BLaER1 treated with 17β-estradiol and CSF1 and Interleukin-3, amounts not matched to agents 10 nM and 100 nM (cell line): ENCODE measurements at regions not wholly inside any gene's neighbourhood (a gene's known extent, or its start where the extent isn't known, plus 50 kb on each side); places are given as distances from the start of the nearest gene placed in this dataset.
"Not testable (repeated sequence)": the region's sequence is repeated elsewhere in the genome, so short reads cannot be mapped to it uniquely, and the experiment has no call there.

ENCODE experiments used
- H3K27ac ChIP-seq, 11 experiments: shearing (Covaris generic); formaldehyde crosslinking; 2 replicates each; pipeline ENCODE4 v1.8.1; 2022
- H3K27me3 ChIP-seq, 11 experiments: shearing (Covaris generic); formaldehyde crosslinking; 2 replicates each; pipeline ENCODE4 v1.8.1; 2022
- H3K36me3 ChIP-seq, 11 experiments: shearing (Covaris generic); formaldehyde crosslinking; 2 replicates each; pipeline ENCODE4 v1.8.1; 2022
- H3K4me1 ChIP-seq, 10 experiments: shearing (Covaris generic); formaldehyde crosslinking; 2 replicates each; pipeline ENCODE4 v1.8.1; 2022
- H3K4me2 ChIP-seq, 11 experiments: shearing (Covaris generic); formaldehyde crosslinking; 2 replicates each; pipeline ENCODE4 v1.8.1; 2022
- H3K4me3 ChIP-seq, 10 experiments: shearing (Covaris generic); formaldehyde crosslinking; 2 replicates each; pipeline ENCODE4 v1.8.1; 2022
- H3K9ac ChIP-seq, 11 experiments: shearing (Covaris generic); formaldehyde crosslinking; 2 replicates each; pipeline ENCODE4 v1.8.1; 2022
- H3K9me3 ChIP-seq, 11 experiments: shearing (Covaris generic); formaldehyde crosslinking; replicated peaks in 1 of 11; 2 replicates each; pipeline ENCODE4 v1.8.1; 2022
- H4K20me1 ChIP-seq, 11 experiments: shearing (Covaris generic); formaldehyde crosslinking; 2 replicates each; pipeline ENCODE4 v1.8.1; 2022
- Cebpa-rat ChIP-seq, 11 experiments: shearing (Covaris generic); IDR thresholded peaks; 2 replicates each; pipeline ENCODE4 v1.8.1; 2022

DNA sequence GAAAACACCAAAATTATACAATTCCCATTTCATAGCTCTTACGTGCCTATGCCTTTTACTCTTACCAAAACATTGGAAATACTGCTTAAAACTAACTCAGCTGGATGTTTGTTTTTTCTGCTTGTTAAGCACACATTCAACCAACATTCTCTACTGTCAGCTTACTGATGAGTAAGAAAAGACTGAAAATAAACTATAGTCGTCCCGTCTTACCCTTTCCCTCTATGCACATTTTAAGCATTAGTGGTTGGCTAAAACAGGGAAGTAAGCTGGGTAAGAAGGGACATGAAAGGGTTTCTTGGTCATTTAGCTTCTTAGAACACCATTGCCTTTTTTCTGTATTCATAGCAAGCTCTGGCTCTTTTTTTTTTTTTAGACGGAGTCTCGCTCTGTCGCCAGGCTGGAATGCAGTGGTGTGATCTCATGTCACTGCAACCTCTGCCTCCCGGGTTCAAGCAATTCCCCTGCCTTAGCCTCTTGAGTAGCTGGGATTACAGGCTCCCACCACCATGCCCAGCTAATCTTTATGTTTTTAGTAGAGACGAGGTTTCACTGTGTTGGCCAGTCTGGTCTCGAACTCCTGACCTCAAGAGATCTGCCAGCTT is 232.1 kb upstream of the PCSK5 start:
- Histone ChIP-seq H3K27me3 (no peaks in the 10 kb centered on the region), H3K4me2 (no peak overlapping the region), H3K27ac (no peak overlapping the region), H3K4me1 (no peaks in the 10 kb centered on the region), H4K20me1 (no peaks in the 10 kb centered on the region), H3K36me3 (no peaks in the 10 kb centered on the region), H3K4me3 (no peak overlapping the region), H3K9me3 (no peaks in the 10 kb centered on the region; a peak in 1 of 22 replicates), H3K9ac (no peak overlapping the region)
- TF ChIP-seq Cebpa-rat (IDR thresholded peaks at IDR 0.05): no peak

DNA sequence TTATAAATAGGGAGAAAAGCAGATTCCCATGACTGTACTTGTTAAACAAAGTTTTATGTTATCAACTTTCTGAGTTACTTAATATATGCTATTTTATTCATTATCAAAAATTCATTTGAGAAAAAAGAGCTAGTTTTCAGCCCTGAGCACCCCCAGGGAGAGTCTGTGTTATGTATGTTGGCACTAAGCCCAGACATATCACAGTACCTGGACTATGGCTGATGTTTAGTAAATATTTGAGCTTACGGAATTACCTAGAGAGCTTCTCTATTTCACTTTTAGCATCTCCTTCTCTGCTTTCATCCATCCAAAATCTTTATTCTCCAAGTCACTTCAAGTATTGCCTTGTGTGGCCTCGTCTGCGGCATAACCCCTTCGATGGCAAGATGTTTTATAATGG is 225.9 kb upstream of the PCSK5 start:
- H3K9ac ChIP-seq: no peak overlapping the region
- TF ChIP-seq Cebpa-rat (IDR thresholded peaks at IDR 0.05): no peak
- H3K4me3 ChIP-seq: no peak overlapping the region
- no peak overlapping the region for H3K4me2 ChIP-seq
- H4K20me1 ChIP-seq: no peaks in the 10 kb centered on the region; a peak in 1 of 22 replicates
- no peaks in the 10 kb centered on the region for H3K27me3 ChIP-seq
- H3K36me3 ChIP-seq: no peaks in the 10 kb centered on the region
- H3K9me3 ChIP-seq: no peaks in the 10 kb centered on the region
- no peaks in the 10 kb centered on the region for H3K4me1 ChIP-seq
- no peak overlapping the region for H3K27ac ChIP-seq

DNA sequence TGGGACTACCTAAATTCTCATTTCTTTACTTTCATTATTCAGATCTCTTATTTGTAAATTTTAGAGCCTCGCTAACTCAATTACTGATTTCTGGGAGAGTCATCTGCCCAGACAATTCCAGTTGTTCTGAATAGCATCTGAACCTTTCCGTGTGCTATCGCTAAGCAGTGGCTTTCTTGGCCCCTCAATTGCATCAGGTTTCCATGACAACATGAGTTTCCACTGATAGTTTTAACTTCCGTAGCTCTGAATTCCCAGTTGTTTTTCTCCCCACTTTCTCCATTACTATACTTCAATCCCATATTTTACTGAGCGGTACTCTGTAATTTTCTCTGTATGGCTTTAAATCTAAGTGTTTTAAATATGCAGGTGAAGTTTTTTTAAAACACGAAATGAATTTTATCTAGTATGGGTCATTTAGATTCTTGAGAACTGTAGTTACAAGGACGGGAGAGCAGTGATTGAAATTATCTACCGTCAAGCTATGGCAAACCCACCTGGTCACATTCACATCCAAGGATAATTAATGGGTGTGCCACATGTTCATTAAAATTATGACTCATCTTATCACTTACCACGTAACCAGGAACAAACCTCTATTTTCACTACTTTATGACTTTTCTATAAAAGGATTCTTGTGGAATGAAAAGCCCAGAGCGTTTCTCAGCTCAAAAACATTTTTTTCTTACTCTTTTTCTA is 223.5 kb upstream of the PCSK5 start:
- no peaks in the 10 kb centered on the region for H3K9me3 ChIP-seq
- H3K9ac ChIP-seq: no peak overlapping the region
- no peaks in the 10 kb centered on the region for H3K27me3 ChIP-seq
- H3K4me2 ChIP-seq: no peak overlapping the region
- H3K4me3 ChIP-seq: no peak overlapping the region
- peaks cover 5 to 13% (median 8%) of the 10 kb centered on the region in 10 experiments; a peak in 13 of 20 replicates for H3K4me1 ChIP-seq
- no peaks in the 10 kb centered on the region; a peak in 1 of 22 replicates for H4K20me1 ChIP-seq
- H3K36me3 ChIP-seq: no peaks in the 10 kb centered on the region
- TF ChIP-seq Cebpa-rat (IDR thresholded peaks at IDR 0.05): no peak
- H3K27ac ChIP-seq: no peak overlapping the region

DNA sequence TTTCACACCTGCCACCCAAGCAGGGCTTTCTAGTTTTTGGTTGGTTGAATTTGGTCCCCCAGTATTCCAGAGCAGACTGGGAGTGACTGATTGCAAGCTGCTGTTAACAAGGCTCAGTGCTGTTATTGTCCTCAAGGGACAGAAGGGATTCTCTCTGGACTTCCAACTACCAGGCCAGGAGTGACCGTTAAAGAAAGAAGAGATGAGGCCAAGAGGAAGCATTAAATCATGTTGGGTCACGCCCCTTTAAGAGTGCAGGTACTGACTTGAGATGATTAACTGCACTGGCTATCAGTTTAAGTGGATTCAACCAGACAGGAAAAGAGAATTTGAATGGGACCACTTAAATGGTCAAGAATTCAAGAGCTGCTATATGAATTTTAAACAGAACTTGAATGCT is 220.8 kb upstream of the PCSK5 start:
- TF ChIP-seq Cebpa-rat (IDR thresholded peaks at IDR 0.05): no peak
- Histone ChIP-seq H3K27ac (no peak overlapping the region), H3K27me3 (no peaks in the 10 kb centered on the region), H3K36me3 (no peaks in the 10 kb centered on the region), H3K9me3 (peaks cover 7 to 13% (median 10%) of the 10 kb centered on the region in 11 experiments), H3K4me3 (no peak overlapping the region), H3K4me2 (no peak overlapping the region), H4K20me1 (no peaks in the 10 kb centered on the region; a peak in 1 of 22 replicates), H3K9ac (no peak overlapping the region), H3K4me1 (peaks cover 5 to 20% (median 8%) of the 10 kb centered on the region in 10 experiments; a peak in 13 of 20 replicates)

DNA sequence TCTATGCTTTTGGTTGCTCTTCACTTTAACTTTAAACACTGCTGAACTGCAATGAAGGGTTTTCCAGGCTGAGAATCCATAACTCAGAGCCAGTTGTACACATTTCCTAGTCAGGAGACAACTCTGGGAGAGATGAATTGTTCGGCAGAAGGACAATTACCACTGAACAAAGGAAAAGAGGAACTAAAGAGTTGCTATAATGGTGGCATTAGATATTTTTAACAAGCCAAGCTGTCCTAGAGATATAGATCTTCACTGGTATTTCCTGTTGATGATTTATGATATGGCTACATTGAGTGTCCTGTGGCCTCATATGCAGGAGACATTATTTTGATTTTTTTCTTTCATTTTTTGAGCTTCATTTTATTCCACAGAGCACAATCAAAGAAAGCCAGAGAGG is 219.1 kb upstream of the PCSK5 start:
- no peaks in the 10 kb centered on the region for H3K27me3 ChIP-seq
- peaks cover 5 to 20% (median 8%) of the 10 kb centered on the region in 10 experiments; a peak in 13 of 20 replicates for H3K4me1 ChIP-seq
- no peak overlapping the region for H3K9ac ChIP-seq
- H3K27ac ChIP-seq: peak overlapping the region in 7 of 11 experiments; percentile 13 to 62 (median 38); a peak in 6 of 22 replicates
- no peak for TF ChIP-seq Cebpa-rat (IDR thresholded peaks at IDR 0.05)
- peaks cover 7 to 13% (median 10%) of the 10 kb centered on the region in 11 experiments for H3K9me3 ChIP-seq
- H3K36me3 ChIP-seq: no peaks in the 10 kb centered on the region
- no peaks in the 10 kb centered on the region for H4K20me1 ChIP-seq
- H3K4me3 ChIP-seq: no peak overlapping the region
- peak overlapping the region; percentile 15 to 58 (median 34); a peak in 20 of 22 replicates for H3K4me2 ChIP-seq

DNA sequence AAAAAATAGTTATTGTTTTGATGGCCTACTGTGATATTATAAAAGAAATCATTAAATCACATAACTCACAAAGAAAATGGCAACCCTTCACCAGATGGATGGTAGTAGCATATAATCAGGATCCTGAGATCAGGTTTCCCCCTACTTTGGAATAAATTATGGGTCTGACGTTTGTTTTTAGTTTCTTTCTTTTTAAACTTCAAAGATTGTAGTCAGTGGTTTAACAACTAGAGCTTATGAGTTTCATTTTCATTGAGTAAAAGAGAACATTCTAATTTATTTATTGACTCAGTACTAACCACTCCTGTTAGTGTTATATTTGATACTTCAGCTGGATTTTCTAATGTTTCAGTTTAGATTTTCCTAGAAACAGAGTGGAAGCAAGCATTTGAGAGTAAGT is 218.0 kb upstream of the PCSK5 start:
- Histone ChIP-seq H3K27ac (no peak overlapping the region), H3K9ac (no peak overlapping the region), H3K36me3 (no peaks in the 10 kb centered on the region), H3K4me2 (peak overlapping the region in 1 of 11 experiments; percentile 49; a peak in 2 of 22 replicates), H3K9me3 (peaks cover 7 to 13% (median 10%) of the 10 kb centered on the region in 11 experiments), H4K20me1 (no peaks in the 10 kb centered on the region), H3K4me3 (no peak overlapping the region), H3K4me1 (peaks cover 5 to 20% (median 8%) of the 10 kb centered on the region in 10 experiments; a peak in 13 of 20 replicates), H3K27me3 (no peaks in the 10 kb centered on the region)
- no peak for TF ChIP-seq Cebpa-rat (IDR thresholded peaks at IDR 0.05)

DNA sequence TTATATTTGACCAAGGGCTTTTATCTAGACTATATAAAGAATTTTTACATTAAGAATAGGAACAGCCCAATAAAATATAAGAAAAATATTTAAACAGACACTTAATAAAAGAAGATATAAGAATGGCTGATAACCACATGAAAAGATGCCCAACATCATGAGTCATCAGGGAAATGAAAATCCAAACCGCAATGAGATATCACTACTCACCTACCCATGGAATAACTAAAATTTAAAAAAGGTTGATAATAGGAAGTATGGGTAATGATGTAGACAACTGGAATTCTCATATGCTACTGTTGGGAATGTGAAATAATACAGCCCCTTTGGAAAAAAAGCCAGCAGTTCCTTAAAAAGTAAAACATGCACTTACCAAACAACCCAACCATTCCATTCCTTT is 206.9 kb upstream of the PCSK5 start:
- H3K9me3 ChIP-seq: peaks cover 0 to 12% (median 8%) of the 10 kb centered on the region in 11 experiments; a peak in 11 of 22 replicates
- TF ChIP-seq Cebpa-rat (IDR thresholded peaks at IDR 0.05): no peak

DNA sequence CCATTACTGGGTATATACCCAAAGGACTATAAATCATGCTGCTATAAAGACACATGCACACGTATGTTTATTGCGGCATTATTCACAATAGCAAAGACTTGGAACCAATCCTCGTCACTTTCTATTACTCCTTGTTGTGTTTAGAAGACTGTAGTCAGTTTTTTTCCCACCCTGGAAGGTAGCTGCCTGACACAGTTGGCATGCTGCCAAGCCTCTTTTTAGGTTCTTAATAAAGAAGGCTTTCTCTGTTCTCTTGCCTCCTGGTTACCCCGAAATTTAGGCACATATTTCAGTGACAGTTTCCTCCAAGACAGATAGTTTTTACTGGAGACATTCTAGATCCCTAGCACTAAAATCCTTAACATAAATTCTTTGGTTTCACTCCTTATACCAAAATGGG is 205.4 kb upstream of the PCSK5 start:
- Histone ChIP-seq H3K4me2 (no peak overlapping the region), H3K36me3 (no peaks in the 10 kb centered on the region), H3K27ac (no peak overlapping the region), H3K27me3 (no peaks in the 10 kb centered on the region), H3K9me3 (peaks cover 9 to 22% (median 15%) of the 10 kb centered on the region in 11 experiments; a peak in 18 of 22 replicates), H4K20me1 (no peaks in the 10 kb centered on the region), H3K4me1 (peaks cover 0 to 8% (median 0%) of the 10 kb centered on the region in 10 experiments; a peak in 3 of 20 replicates), H3K9ac (no peak overlapping the region), H3K4me3 (no peak overlapping the region)
- TF ChIP-seq Cebpa-rat (IDR thresholded peaks at IDR 0.05): no peak

More for the DNA sequence above, 206.9 kb upstream of the PCSK5 start:
- Histone ChIP-seq H3K27me3 (no peaks in the 10 kb centered on the region), H4K20me1 (no peaks in the 10 kb centered on the region), H3K4me2 (no peak overlapping the region), H3K4me1 (peaks cover 0 to 8% (median 0%) of the 10 kb centered on the region in 10 experiments; a peak in 2 of 20 replicates), H3K4me3 (no peak overlapping the region), H3K36me3 (no peaks in the 10 kb centered on the region), H3K27ac (no peak overlapping the region), H3K9ac (no peak overlapping the region)

DNA sequence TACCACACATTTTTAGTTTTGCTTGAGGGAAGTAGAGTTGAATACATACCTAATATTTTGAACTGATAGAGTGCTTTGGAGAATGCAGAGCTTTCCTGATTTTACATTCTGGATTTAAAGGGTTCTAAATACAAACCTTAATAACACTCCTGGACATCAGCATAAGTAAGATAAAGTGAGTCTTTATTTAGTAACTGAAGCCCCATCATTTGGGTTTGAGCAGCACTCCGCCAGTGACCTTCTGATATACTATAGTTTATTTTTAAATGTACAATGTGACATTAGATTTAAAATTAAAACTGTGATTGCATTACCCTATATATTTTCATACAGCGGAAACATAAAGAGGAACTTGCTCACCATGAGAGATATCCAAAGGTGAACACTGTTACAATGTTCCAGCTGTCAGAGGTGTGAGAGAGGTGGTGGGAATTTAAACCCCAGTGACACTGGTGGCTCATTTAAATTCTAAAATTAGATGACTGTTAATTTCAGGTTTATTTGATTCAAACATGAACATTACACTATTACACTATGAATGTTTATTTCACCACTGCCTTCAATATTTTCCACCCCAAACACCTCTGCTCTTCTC is 203.0 kb upstream of the PCSK5 start:
- peaks cover 0 to 28% (median 15%) of the 10 kb centered on the region in 10 experiments; a peak in 13 of 20 replicates for H3K4me1 ChIP-seq
- H3K9me3 ChIP-seq: peaks cover 10 to 36% (median 25%) of the 10 kb centered on the region in 11 experiments; a peak in 19 of 22 replicates
- H3K27ac ChIP-seq: no peak overlapping the region
- no peaks in the 10 kb centered on the region for H3K27me3 ChIP-seq
- H3K4me3 ChIP-seq: no peak overlapping the region
- no peak overlapping the region for H3K9ac ChIP-seq
- H3K36me3 ChIP-seq: no peaks in the 10 kb centered on the region
- H4K20me1 ChIP-seq: no peaks in the 10 kb centered on the region
- no peak for TF ChIP-seq Cebpa-rat (IDR thresholded peaks at IDR 0.05)
- H3K4me2 ChIP-seq: no peak overlapping the region; a peak in 1 of 22 replicates

DNA sequence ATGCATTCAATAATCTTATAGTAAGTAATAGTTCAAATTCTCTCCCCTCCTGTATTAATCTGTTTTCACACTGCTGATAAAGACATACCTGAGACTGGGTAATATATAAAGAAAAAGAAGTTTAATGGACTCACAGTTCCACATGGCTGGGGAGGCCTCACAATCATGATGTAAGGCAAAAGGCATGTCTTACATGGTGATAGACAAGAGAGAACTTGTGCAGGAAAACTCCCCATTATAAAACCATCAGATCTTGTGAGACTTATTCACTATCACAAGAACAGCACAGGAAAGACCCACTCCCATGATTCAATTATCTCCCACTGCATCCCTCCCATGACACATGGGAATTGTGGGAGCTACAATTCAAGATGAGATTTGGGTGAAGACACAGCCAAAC is 199.9 kb upstream of the PCSK5 start:
- Histone ChIP-seq H3K9me3 (peaks cover 4 to 30% (median 23%) of the 10 kb centered on the region in 11 experiments; a peak in 18 of 22 replicates), H3K4me2 (peak overlapping the region in 3 of 11 experiments; percentile 63 to 74 (median 65); a peak in 5 of 22 replicates), H3K4me1 (peaks cover 7 to 55% (median 40%) of the 10 kb centered on the region in 10 experiments; a peak in 17 of 20 replicates)
- not testable (repeated sequence) for H3K36me3 ChIP-seq, H3K4me3 ChIP-seq, H3K27ac ChIP-seq, H3K27me3 ChIP-seq, H4K20me1 ChIP-seq, H3K9ac ChIP-seq
